Ishikawa (cell line): ENCODE measurements at regions not wholly inside any gene's neighbourhood (a gene's known extent, or its start where the extent isn't known, plus 50 kb on each side); places are given as distances from the start of the nearest gene placed in this dataset.

Experiments
- CEBPB ChIP-seq: IDR thresholded peaks from 2 replicates; pipeline ENCODE4 v1.6.1; 2012
- FOXM1 ChIP-seq: IDR thresholded peaks from 2 replicates; pipeline ENCODE4 v1.6.1; 2012; ENCODE audit warnings: low read depth, borderline replicate concordance
- NFIC ChIP-seq: IDR thresholded peaks from 2 replicates; pipeline ENCODE4 v1.6.1; 2012
- RAD21 ChIP-seq: IDR thresholded peaks from 2 replicates; pipeline ENCODE4 v1.6.1; 2012; ENCODE audit warnings: low read depth
- ZBTB7A ChIP-seq: IDR thresholded peaks from 2 replicates; pipeline ENCODE4 v1.6.1; 2012; ENCODE audit warnings: low read depth
- TF ChIP-seq, protein P1 (sequence below): IDR thresholded peaks from 2 replicates; pipeline ENCODE4 v1.6.1; 2012

DNA sequence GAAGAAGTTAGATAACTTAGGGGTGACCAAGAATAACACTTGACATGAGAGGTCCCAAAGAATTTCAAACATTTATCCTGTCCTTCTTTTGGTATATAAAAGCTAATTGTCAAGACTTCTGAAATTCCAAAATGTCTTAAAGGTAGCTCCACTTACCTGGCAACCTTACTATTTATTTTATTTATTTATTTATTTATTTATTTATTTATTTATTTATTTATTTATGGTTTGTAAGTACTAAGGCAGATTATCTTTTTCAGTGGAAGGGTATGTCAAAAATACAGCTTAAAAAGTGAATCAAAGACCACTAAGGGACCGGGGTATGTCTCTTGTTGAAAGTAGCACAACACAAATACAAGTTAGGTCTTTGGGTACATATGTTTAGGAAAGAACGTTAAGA is 620.8 kb upstream of the B3GALT2 start:
- no peak for TF ChIP-seq FOXM1
- no peak for TF ChIP-seq RAD21
- TF ChIP-seq CEBPB: no peak
- TF ChIP-seq ZBTB7A: no peak
- TF ChIP-seq, protein P1, sequence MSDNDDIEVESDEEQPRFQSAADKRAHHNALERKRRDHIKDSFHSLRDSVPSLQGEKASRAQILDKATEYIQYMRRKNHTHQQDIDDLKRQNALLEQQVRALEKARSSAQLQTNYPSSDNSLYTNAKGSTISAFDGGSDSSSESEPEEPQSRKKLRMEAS: no peak
- no peak for TF ChIP-seq NFIC
